Vagina (tissue), 2 donors: ENCODE measurements at regions not wholly inside any gene's neighbourhood (a gene's known extent, or its start where the extent isn't known, plus 50 kb on each side); places are given as distances from the start of the nearest gene placed in this dataset.

Experiments
- DNase-seq, 2 donors: peaks; one replicate each; pipeline ENCODE4 v3.0.0-alpha.2; 2017; ENCODE audit errors: extremely low spot score in 2 of 2
- H3K27ac ChIP-seq: fragments of 200-600 bp; sonication (generic); one replicate; pipeline ENCODE4 v1.5.1; 2019
- H3K27me3 ChIP-seq: fragments of 200-600 bp; sonication (generic); one replicate; pipeline ENCODE4 v1.5.1; 2019
- H3K36me3 ChIP-seq, 2 donors: fragments of 200-600 bp; sonication (generic); one replicate each; pipeline ENCODE4 v1.5.1; 2017 to 2019
- H3K4me1 ChIP-seq: fragments of 200-600 bp; sonication (generic); one replicate; pipeline ENCODE4 v1.5.1; 2019
- H3K4me3 ChIP-seq, 2 donors: fragments of 200-600 bp; sonication (generic); 1 replicate in 1 of 2; 2 replicates in 1 of 2; pipeline ENCODE4 v1.5.1; 2016 to 2019
- H3K9me3 ChIP-seq: fragments of 200-600 bp; sonication (generic); one replicate; pipeline ENCODE4 v1.5.1; 2019
- CTCF ChIP-seq, 3 experiments: fragments of 450-650 bp in 2 of 3; fragments of 200-600 bp in 1 of 3; sonication (generic) in 1 of 3; IDR thresholded peaks; one replicate each; pipeline ENCODE4 v1.5.1; 2017 to 2019; ENCODE audit warnings: antibody characterized with exemption in 3 of 3, mild to moderate bottlenecking in 2 of 3, moderate library complexity in 2 of 3
- POLR2A ChIP-seq, 2 donors: fragments of 450-650 bp; IDR thresholded peaks; one replicate each; pipeline ENCODE4 v1.6.1; 2017; ENCODE audit warnings: antibody characterized with exemption in 2 of 2, mild to moderate bottlenecking in 2 of 2, moderate library complexity in 2 of 2
- POLR2AphosphoS5 ChIP-seq, 2 donors: sonication (generic); formaldehyde crosslinking; IDR thresholded peaks; one replicate each; pipeline ENCODE4 v1.9.0; 2017; ENCODE audit warnings: antibody characterized with exemption in 2 of 2, mild to moderate bottlenecking in 2 of 2, low read depth in 1 of 2; ENCODE audit not compliant: insufficient read depth in 1 of 2
- intact Hi-C: fragments of 100-400 bp; cut with DNase I; formaldehyde crosslinking; loops from one replicate; pipeline ENCODE4 v1.15.1; 2023

GRCh38 chr2:15832030-15832709 lies 108.2 kb upstream of the MYCN start:
- no peak overlapping the region for H3K27ac ChIP-seq
- no peaks in the 10 kb centered on the region for H3K4me1 ChIP-seq
- intact Hi-C loops: no loop called here
- no peak for TF ChIP-seq POLR2AphosphoS5 (IDR thresholded peaks at IDR 0.05; ENCODE audit: insufficient read depth in 1 of 2, low read depth in 1 of 2)
- TF ChIP-seq CTCF (IDR thresholded peaks at IDR 0.05): no peak
- no peak for TF ChIP-seq POLR2A (IDR thresholded peaks at IDR 0.05)
- no peaks in the 10 kb centered on the region for H3K9me3 ChIP-seq
- no peaks in the 10 kb centered on the region for H3K36me3 ChIP-seq
- H3K27me3 ChIP-seq: no peaks in the 10 kb centered on the region
- H3K4me3 ChIP-seq: no peak overlapping the region
- no peak for DNase-seq

DNA sequence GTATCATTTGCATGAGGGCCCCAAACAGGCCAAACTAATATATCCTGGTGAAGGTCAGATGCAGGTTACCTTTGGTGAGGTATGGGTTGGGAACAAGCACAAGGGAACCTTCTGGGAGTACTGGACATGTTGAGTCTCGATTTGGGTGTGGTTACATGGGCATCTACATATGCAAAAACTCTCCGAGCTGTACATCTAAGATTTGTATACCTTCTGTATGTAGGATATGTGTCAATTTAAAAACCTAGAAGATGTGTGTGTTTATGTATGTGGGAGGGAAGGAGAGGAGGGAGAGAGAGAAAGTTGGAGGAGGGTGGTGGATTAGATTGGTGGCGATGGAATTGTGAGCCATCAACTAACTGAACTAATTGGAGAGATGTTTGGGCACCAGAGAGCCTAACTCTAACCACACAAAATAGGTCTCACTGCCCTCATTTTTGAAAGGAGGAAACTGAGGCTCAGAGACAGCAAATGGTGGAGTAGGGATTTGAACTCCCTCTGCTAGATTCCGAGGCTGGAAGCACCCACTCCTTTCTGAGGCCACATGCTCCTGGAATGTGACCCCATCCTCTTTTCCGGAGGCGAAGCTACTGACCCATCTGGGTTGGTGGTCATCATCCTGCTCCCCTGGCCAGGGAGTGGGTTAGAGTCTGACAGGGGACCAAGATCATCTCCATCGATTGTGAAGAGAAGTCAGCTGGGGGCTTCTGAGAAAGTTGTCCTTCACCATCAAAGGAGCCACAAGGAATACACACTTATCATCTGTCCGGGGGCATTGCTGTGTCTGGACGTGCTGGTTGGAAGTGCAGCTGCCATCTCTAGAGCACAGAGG lies 107.3 kb upstream of the MYCN start:
- Histone ChIP-seq H3K27me3 (no peaks in the 10 kb centered on the region), H3K4me1 (no peaks in the 10 kb centered on the region), H3K27ac (no peak overlapping the region), H3K9me3 (no peaks in the 10 kb centered on the region), H3K4me3 (no peak overlapping the region), H3K36me3 (no peaks in the 10 kb centered on the region)
- intact Hi-C loops: no loop called here
- TF ChIP-seq POLR2AphosphoS5 (IDR thresholded peaks at IDR 0.05; ENCODE audit: insufficient read depth in 1 of 2, low read depth in 1 of 2) (no peak), POLR2A (IDR thresholded peaks at IDR 0.05) (no peak), CTCF (IDR thresholded peaks at IDR 0.05) (no peak)
- no peak for DNase-seq

GRCh38 chr2:15833731-15834130 lies 106.6 kb upstream of the MYCN start:
- TF ChIP-seq CTCF (IDR thresholded peaks at IDR 0.05) (no peak), POLR2A (IDR thresholded peaks at IDR 0.05) (no peak), POLR2AphosphoS5 (IDR thresholded peaks at IDR 0.05; ENCODE audit: insufficient read depth in 1 of 2, low read depth in 1 of 2) (no peak)
- Histone ChIP-seq H3K4me1 (no peaks in the 10 kb centered on the region), H3K4me3 (no peak overlapping the region), H3K27ac (no peak overlapping the region), H3K9me3 (no peaks in the 10 kb centered on the region), H3K36me3 (no peaks in the 10 kb centered on the region), H3K27me3 (no peaks in the 10 kb centered on the region)
- no peak for DNase-seq
- intact Hi-C loops: no loop called here

- TF ChIP-seq POLR2AphosphoS5 (IDR thresholded peaks at IDR 0.05; ENCODE audit: insufficient read depth in 1 of 2, low read depth in 1 of 2) (no peak), CTCF (IDR thresholded peaks at IDR 0.05) (no peak), POLR2A (IDR thresholded peaks at IDR 0.05) (no peak)
- Histone ChIP-seq H3K27ac (no peak overlapping the region), H3K9me3 (no peaks in the 10 kb centered on the region), H3K27me3 (no peaks in the 10 kb centered on the region), H3K36me3 (no peaks in the 10 kb centered on the region), H3K4me3 (no peak overlapping the region), H3K4me1 (no peaks in the 10 kb centered on the region)
- DNase-seq: no peak
- intact Hi-C loops: no loop called here
These were observed 105.8 kb upstream of the MYCN start for GRCh38 chr2:15834381-15835031.
